GM12878 (cell line): ENCODE measurements at regions not wholly inside any gene's neighbourhood (a gene's known extent, or its start where the extent isn't known, plus 50 kb on each side); places are given as distances from the start of the nearest gene placed in this dataset.

Experiments used
- ATAC-seq: fragments of 200-7000 bp; cut with Tn5 transposase; 3 replicates; pipeline ENCODE4 v1.9.1; 2020; ENCODE audit warnings: mild to moderate bottlenecking, moderate library complexity
- BruUV-seq: library from RNA; stranded (reverse); fragments of 400-500 nt; replicated peaks from 2 replicates; lab custom pipeline; 2021; lab: Mats Ljungman, UMichigan
- CTCF ChIA-PET: fragments of 300-600 bp; sonication (Branson Sonifier 250); formaldehyde crosslinking; extraction: SDS; loops from one replicate; lab custom pipeline; 2021; ENCODE audit warnings: inconsistent platforms; lab: Yijun Ruan, JAX
- POLR2A ChIA-PET: fragments of 350-600 bp; formaldehyde crosslinking; extraction: SDS; loops from one replicate; lab custom pipeline; 2021; ENCODE audit warnings: inconsistent platforms; lab: Charles Lee
- RAD21 ChIA-PET: fragments of 300-600 bp; sonication (Branson Sonifier 250); formaldehyde crosslinking; loops from one replicate; lab custom pipeline; 2023; ENCODE audit warnings: antibody characterized with exemption; ENCODE audit not compliant: unreplicated experiment; lab: Charles Lee
- SMC1A ChIA-PET: fragments of 300-600 bp; sonication (Branson Sonifier 250); formaldehyde crosslinking; loops from one replicate; lab custom pipeline; 2023; ENCODE audit not compliant: unreplicated experiment, uncharacterized antibody; lab: Charles Lee
- DNase-seq: peaks from one replicate; pipeline ENCODE4 v3.0.0-alpha.2; 2011; ENCODE audit warnings: low read depth, low spot score
- FAIRE-seq: peaks from 3 replicates; lab custom pipeline; 2011; peaks lifted over from hg19 to GRCh38; lab: Jason Lieb, UNC
- H2AFZ ChIP-seq: 2 replicates; pipeline ENCODE4 v1.6.0; 2011; ENCODE audit warnings: low read depth, low read length, control low read depth; ENCODE audit not compliant: control insufficient read depth
- H3K27ac ChIP-seq: 2 replicates; pipeline ENCODE4 v1.5.1; 2011; ENCODE audit warnings: control low read depth; ENCODE audit not compliant: control insufficient read depth, insufficient read depth
- H3K27me3 ChIP-seq, 2 experiments: replicated peaks in 1 of 2; 2 replicates each; pipeline versions ENCODE4 v1.6.0 to v1.6.1; 2011; ENCODE audit warnings: low read length in 1 of 2; ENCODE audit not compliant: control insufficient read depth in 2 of 2, insufficient read depth in 2 of 2
- H3K36me3 ChIP-seq, 2 experiments: 2 replicates each; pipeline ENCODE4 v1.5.1; 2011; ENCODE audit warnings: low read length in 1 of 2; ENCODE audit not compliant: control insufficient read depth in 2 of 2, insufficient read depth in 2 of 2
- H3K4me1 ChIP-seq: 2 replicates; pipeline ENCODE4 v1.6.1; 2011; ENCODE audit warnings: mild to moderate bottlenecking, low read length, moderate library complexity, mixed read lengths; ENCODE audit not compliant: control insufficient read depth, insufficient read depth
- H3K4me2 ChIP-seq: 2 replicates; pipeline ENCODE4 v1.6.0; 2011; ENCODE audit warnings: control low read depth; ENCODE audit not compliant: control insufficient read depth, insufficient read depth
- H3K4me3 ChIP-seq: fragments of 200-600 bp; sonication (generic); 2 replicates; pipeline ENCODE4 v1.5.1; 2016
- H3K79me2 ChIP-seq: 2 replicates; pipeline ENCODE4 v1.6.0; 2011; ENCODE audit warnings: low read length; ENCODE audit not compliant: control insufficient read depth, insufficient read depth
- H3K9ac ChIP-seq: 2 replicates; pipeline ENCODE4 v1.8.0; 2011; ENCODE audit warnings: low read length, control low read depth, mixed read lengths; ENCODE audit not compliant: control insufficient read depth, insufficient read depth
- H3K9me3 ChIP-seq: replicated peaks from 3 replicates; pipeline ENCODE4 v1.5.1; 2011; ENCODE audit warnings: mild to moderate bottlenecking, low read length; ENCODE audit not compliant: control insufficient read depth, insufficient read depth
- H4K20me1 ChIP-seq: 2 replicates; pipeline ENCODE4 v1.6.0; 2011; ENCODE audit not compliant: control insufficient read depth, insufficient read depth
- CHD4 ChIP-seq: fragments of 200-600 bp; sonication (generic); IDR thresholded peaks from 2 replicates; pipeline ENCODE4 v1.6.1; 2016; ENCODE audit warnings: mild to moderate bottlenecking
- IKZF2 ChIP-seq, 2 experiments: fragments of 450-650 bp; IDR thresholded peaks; 2 replicates each; pipeline ENCODE4 v1.6.1; 2017; ENCODE audit warnings: mild to moderate bottlenecking in 2 of 2, moderate library complexity in 2 of 2
- MTA2 ChIP-seq: fragments of 450-650 bp; IDR thresholded peaks from 2 replicates; pipeline ENCODE4 v1.6.1; 2016; ENCODE audit warnings: low read depth, mild to moderate bottlenecking, moderate library complexity
- WGBS: methylation state at CpG from one replicate; pipeline ENCODE4 v1.1.6; 2016; ENCODE audit warnings: low lambda C conversion rate; ENCODE audit not compliant: insufficient replicate concordance, insufficient coverage; ENCODE audit errors: missing lambda C conversion rate; 5-methylcytosine and 5-hydroxymethylcytosine counted together
- in situ Hi-C: fragments of 300-500 bp; cut with MboI; formaldehyde crosslinking; loops from 9 replicates; pipeline ENCODE4 v1.14.3; 2018; ENCODE audit warnings: mixed read lengths
- intact Hi-C: fragments of 100-400 bp; cut with micrococcal nuclease; formaldehyde crosslinking; loops from one replicate; pipeline ENCODE4 v1.14.2; 2022; ENCODE audit not compliant: unreplicated experiment
- TF ChIP-seq, protein P1 (sequence below): fragments of 450-650 bp; IDR thresholded peaks from 2 replicates; pipeline ENCODE4 v1.6.1; 2017; ENCODE audit warnings: low read depth, mild to moderate bottlenecking, moderate library complexity
- TF ChIP-seq, protein P2 (sequence below): IDR thresholded peaks from 2 replicates; pipeline ENCODE4 v1.6.1; 2011; ENCODE audit warnings: low read depth, mild to moderate bottlenecking, low read length, moderate library complexity, borderline replicate concordance; ENCODE audit errors: extremely low read depth

DNA sequence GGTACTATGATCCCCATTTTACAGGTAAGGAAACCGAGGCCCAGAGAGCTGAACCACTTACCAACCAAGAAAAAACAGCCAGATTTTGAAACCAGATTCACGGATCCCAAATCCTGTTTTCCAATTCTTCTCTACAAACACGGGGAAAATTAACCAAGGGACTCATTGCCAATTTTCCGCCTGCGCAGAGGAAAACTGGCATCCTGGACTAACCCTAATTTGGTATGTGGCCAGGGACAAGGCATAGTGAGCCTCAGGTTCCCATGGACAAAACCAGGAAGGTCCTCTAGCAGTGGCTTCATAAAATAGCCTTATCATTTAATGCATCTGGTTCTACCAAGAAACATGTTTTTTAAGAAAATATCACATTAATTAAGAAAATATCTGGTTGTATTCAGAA, 517.3 kb downstream of the MED13L start:
- Histone ChIP-seq H3K36me3 (no peaks in the 10 kb centered on the region), H3K9me3 (no peaks in the 10 kb centered on the region), H3K4me2 (no peak overlapping the region), H3K27ac (no peak overlapping the region), H3K79me2 (no peaks in the 10 kb centered on the region), H3K9ac (no peak overlapping the region), H3K4me3 (no peak overlapping the region), H3K27me3 (no peaks in the 10 kb centered on the region), H2AFZ (no peak overlapping the region), H4K20me1 (no peaks in the 10 kb centered on the region), H3K4me1 (no peaks in the 10 kb centered on the region)
- ChIA-PET CTCF (no interaction called here), POLR2A (no interaction called here), SMC1A (no interaction called here), RAD21 (no interaction called here)
- FAIRE-seq (no peak), DNase-seq (no peak), ATAC-seq (no peak)
- in situ Hi-C loops = no loop called here
- TF ChIP-seq CHD4 (no peak), MTA2 (no peak), IKZF2 (IDR thresholded peaks at IDR 0.05) (no peak)
- TF ChIP-seq, protein P1, sequence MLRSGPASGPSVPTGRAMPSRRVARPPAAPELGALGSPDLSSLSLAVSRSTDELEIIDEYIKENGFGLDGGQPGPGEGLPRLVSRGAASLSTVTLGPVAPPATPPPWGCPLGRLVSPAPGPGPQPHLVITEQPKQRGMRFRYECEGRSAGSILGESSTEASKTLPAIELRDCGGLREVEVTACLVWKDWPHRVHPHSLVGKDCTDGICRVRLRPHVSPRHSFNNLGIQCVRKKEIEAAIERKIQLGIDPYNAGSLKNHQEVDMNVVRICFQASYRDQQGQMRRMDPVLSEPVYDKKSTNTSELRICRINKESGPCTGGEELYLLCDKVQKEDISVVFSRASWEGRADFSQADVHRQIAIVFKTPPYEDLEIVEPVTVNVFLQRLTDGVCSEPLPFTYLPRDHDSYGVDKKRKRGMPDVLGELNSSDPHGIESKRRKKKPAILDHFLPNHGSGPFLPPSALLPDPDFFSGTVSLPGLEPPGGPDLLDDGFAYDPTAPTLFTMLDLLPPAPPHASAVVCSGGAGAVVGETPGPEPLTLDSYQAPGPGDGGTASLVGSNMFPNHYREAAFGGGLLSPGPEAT = no peak
- TF ChIP-seq, protein P2, sequence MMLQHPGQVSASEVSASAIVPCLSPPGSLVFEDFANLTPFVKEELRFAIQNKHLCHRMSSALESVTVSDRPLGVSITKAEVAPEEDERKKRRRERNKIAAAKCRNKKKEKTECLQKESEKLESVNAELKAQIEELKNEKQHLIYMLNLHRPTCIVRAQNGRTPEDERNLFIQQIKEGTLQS = no peak
- 37% methylated on average over 5 of the region's 5 CpGs for WGBS
- BruUV-seq = no TSS peak
- intact Hi-C loops = no loop called here
